Loucy (cell line): ENCODE measurements at regions not wholly inside any gene's neighbourhood (a gene's known extent, or its start where the extent isn't known, plus 50 kb on each side); places are given as distances from the start of the nearest gene placed in this dataset.
A peak's percentile ranks its signal among the peaks of the same experiment; 100 is the strongest.

Experiments
- H2AFZ ChIP-seq: fragments of 200-600 bp; sonication (generic); 2 replicates; pipeline ENCODE4 v1.6.0; 2016; ENCODE audit warnings: antibody characterized with exemption, mild to moderate bottlenecking, low read length, moderate library complexity
- H3F3A ChIP-seq: fragments of 200-600 bp; 2 replicates; pipeline ENCODE4 v1.6.0; 2016; ENCODE audit warnings: antibody characterized with exemption, low read depth, mild to moderate bottlenecking
- H3K27me3 ChIP-seq: fragments of 200-600 bp; sonication (generic); 2 replicates; pipeline ENCODE4 v1.6.1; 2014; ENCODE audit warnings: low read length, mild to moderate bottlenecking; ENCODE audit not compliant: insufficient read depth, poor library complexity, severe bottlenecking
- H3K36me3 ChIP-seq: fragments of 200-600 bp; sonication (generic); 2 replicates; pipeline ENCODE4 v1.6.1; 2016; ENCODE audit warnings: low read length; ENCODE audit not compliant: insufficient read depth
- H3K4me1 ChIP-seq: fragments of 200-600 bp; sonication (generic); 2 replicates; pipeline ENCODE4 v1.5.1; 2014; ENCODE audit warnings: low read length, mild to moderate bottlenecking; ENCODE audit not compliant: insufficient read depth, poor library complexity, severe bottlenecking
- H3K4me2 ChIP-seq: fragments of 200-600 bp; sonication (generic); 2 replicates; pipeline ENCODE4 v1.6.0; 2014; ENCODE audit warnings: antibody characterized with exemption, low read length, low read depth, mild to moderate bottlenecking; ENCODE audit not compliant: poor library complexity, severe bottlenecking
- H3K4me3 ChIP-seq: fragments of 200-600 bp; sonication (generic); 2 replicates; pipeline ENCODE4 v1.5.1; 2014; ENCODE audit warnings: low read length, mild to moderate bottlenecking, mixed read lengths; ENCODE audit not compliant: poor library complexity, severe bottlenecking
- H3K79me2 ChIP-seq: fragments of 200-600 bp; sonication (generic); 2 replicates; pipeline ENCODE4 v1.6.1; 2014; ENCODE audit warnings: low read length; ENCODE audit not compliant: insufficient read depth
- H3K9ac ChIP-seq: fragments of 200-600 bp; sonication (generic); 2 replicates; pipeline ENCODE4 v1.6.0; 2014; ENCODE audit warnings: mild to moderate bottlenecking, low read depth, low read length, moderate library complexity; ENCODE audit not compliant: poor library complexity, severe bottlenecking
- H3K9me2 ChIP-seq: fragments of 200-600 bp; sonication (generic); replicated peaks from 2 replicates; pipeline ENCODE4 v1.6.1; 2016; ENCODE audit warnings: low read depth, low read length, mixed read lengths
- H3K9me3 ChIP-seq: fragments of 200-600 bp; sonication (generic); 2 replicates; pipeline ENCODE4 v1.6.1; 2014; ENCODE audit warnings: mild to moderate bottlenecking, antibody characterized with exemption, low read length, low read depth; ENCODE audit not compliant: insufficient read depth
- H4K20me1 ChIP-seq: fragments of 200-600 bp; sonication (generic); 2 replicates; pipeline ENCODE4 v1.6.0; 2014; ENCODE audit warnings: antibody characterized with exemption, low read length, mild to moderate bottlenecking; ENCODE audit not compliant: insufficient read depth, poor library complexity, severe bottlenecking
- EZH2phosphoT487 ChIP-seq: fragments of 200-600 bp; IDR thresholded peaks from 2 replicates; pipeline ENCODE4 v1.6.1; 2018; ENCODE audit warnings: antibody characterized with exemption, mild to moderate bottlenecking, moderate library complexity, borderline replicate concordance
- TF ChIP-seq, protein P1 (sequence below): fragments of 200-600 bp; sonication (generic); conservative IDR thresholded peaks from 2 replicates; pipeline ENCODE4 v1.5.1; 2014; ENCODE audit warnings: mild to moderate bottlenecking, antibody characterized with exemption, low read length

DNA sequence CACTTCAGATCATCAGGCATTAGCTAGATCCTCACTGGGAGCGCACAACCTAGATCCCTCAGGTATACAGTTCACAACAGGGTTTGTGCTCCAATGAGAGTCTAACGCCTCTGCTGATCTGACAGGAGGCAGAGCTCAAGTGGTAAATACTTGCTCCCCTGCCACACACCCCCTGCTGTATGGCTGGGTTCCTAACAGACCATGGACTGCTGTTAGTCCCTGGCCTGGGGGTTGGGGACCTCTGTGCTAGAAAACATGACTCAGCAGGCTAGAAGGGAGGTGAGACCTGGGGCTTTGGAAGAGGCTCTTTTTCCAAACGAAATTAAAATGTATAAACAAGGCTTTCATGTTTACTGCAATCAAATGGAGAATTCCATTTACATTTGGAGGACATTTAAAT is 691.1 kb downstream of the FLRT2 start:
- Histone ChIP-seq H3K9me3 (no peaks in the 10 kb centered on the region), H3K36me3 (no peaks in the 10 kb centered on the region), H2AFZ (no peak overlapping the region; the same call in 1 of the 2 replicates), H3K4me3 (no peak overlapping the region), H3K4me1 (peaks cover 24% of the 10 kb centered on the region), H3K9ac (no peak overlapping the region), H4K20me1 (no peaks in the 10 kb centered on the region), H3K9me2 (no peaks in the 10 kb centered on the region), H3K4me2 (no peak overlapping the region), H3K27me3 (no peaks in the 10 kb centered on the region), H3F3A (no peaks in the 10 kb centered on the region), H3K79me2 (no peaks in the 10 kb centered on the region)
- TF ChIP-seq, protein P1, sequence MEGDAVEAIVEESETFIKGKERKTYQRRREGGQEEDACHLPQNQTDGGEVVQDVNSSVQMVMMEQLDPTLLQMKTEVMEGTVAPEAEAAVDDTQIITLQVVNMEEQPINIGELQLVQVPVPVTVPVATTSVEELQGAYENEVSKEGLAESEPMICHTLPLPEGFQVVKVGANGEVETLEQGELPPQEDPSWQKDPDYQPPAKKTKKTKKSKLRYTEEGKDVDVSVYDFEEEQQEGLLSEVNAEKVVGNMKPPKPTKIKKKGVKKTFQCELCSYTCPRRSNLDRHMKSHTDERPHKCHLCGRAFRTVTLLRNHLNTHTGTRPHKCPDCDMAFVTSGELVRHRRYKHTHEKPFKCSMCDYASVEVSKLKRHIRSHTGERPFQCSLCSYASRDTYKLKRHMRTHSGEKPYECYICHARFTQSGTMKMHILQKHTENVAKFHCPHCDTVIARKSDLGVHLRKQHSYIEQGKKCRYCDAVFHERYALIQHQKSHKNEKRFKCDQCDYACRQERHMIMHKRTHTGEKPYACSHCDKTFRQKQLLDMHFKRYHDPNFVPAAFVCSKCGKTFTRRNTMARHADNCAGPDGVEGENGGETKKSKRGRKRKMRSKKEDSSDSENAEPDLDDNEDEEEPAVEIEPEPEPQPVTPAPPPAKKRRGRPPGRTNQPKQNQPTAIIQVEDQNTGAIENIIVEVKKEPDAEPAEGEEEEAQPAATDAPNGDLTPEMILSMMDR = peak; percentile 27; the same call in 1 of the 2 replicates
- TF ChIP-seq EZH2phosphoT487 = no peak

DNA sequence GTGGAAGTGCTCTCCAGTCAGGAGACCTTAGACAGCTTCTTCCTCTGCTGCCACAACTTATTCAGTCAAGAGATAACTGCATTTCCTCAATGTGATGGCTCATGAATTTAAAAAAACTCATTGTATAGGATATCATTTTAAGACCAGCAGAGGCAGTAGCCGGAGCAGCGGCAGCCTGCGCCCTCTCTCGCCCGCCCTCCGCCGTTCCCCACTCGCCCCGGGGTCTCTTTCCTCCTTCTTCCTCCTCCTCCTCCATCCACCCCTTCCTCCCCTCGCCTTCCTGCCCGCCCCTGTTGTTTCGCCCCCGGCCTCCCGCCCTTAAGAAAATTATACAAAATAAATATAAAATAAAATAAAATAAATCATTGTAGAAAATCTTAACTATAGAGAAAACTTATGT is 687.6 kb downstream of the FLRT2 start:
- H3K79me2 ChIP-seq = no peaks in the 10 kb centered on the region
- H3K4me3 ChIP-seq = no peak overlapping the region
- no peak overlapping the region for H3K4me2 ChIP-seq
- H3F3A ChIP-seq = no peaks in the 10 kb centered on the region
- H3K36me3 ChIP-seq = no peaks in the 10 kb centered on the region
- no peaks in the 10 kb centered on the region for H3K27me3 ChIP-seq
- no peaks in the 10 kb centered on the region for H3K9me3 ChIP-seq
- H4K20me1 ChIP-seq = no peaks in the 10 kb centered on the region
- H3K9me2 ChIP-seq = no peaks in the 10 kb centered on the region
- H3K9ac ChIP-seq = no peak overlapping the region
- TF ChIP-seq, protein P1 = no peak
- TF ChIP-seq EZH2phosphoT487 = no peak
- H2AFZ ChIP-seq = peak overlapping the region; percentile 34; the same call in 1 of the 2 replicates
- H3K4me1 ChIP-seq = peaks cover 15% of the 10 kb centered on the region

DNA sequence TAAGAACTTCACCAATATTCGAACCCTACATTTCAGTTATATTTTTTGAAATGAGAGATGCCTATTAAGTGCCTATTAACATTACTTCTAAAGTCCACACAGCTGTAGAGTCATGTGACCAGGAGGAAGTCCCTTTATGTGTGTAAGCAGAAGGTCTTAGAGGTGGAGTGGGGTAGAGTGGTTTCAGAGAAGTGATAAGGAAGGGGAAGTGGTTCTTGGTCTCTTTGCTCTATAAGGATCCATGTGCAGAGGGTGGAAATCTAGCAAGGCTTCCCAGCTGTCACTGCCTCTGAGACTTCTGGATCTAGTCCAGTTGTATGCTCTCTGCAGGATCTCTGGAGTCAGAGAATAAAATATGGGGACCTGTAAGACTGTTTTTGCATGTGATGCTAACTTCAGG is 673.9 kb downstream of the FLRT2 start:
- Histone ChIP-seq H3K4me2 (peak overlapping the region; percentile 67), H3K9me2 (no peaks in the 10 kb centered on the region), H3K27me3 (no peaks in the 10 kb centered on the region), H3K36me3 (no peaks in the 10 kb centered on the region), H3K4me3 (peak overlapping the region; percentile 50), H3K9ac (no peak overlapping the region), H3K4me1 (peaks cover 17% of the 10 kb centered on the region), H3K79me2 (no peaks in the 10 kb centered on the region), H2AFZ (peak overlapping the region; percentile 50; the same call in 1 of the 2 replicates), H4K20me1 (no peaks in the 10 kb centered on the region), H3F3A (peaks cover 3% of the 10 kb centered on the region; the same call in 1 of the 2 replicates), H3K9me3 (peaks cover 6% of the 10 kb centered on the region; the same call in 1 of the 2 replicates)
- TF ChIP-seq, protein P1 = no peak
- no peak for TF ChIP-seq EZH2phosphoT487
